ENCODE measurements at regions not wholly inside any gene's neighbourhood (a gene's known extent, or its start where the extent isn't known, plus 50 kb on each side); places are given as distances from the start of the nearest gene placed in this dataset.

DNA sequence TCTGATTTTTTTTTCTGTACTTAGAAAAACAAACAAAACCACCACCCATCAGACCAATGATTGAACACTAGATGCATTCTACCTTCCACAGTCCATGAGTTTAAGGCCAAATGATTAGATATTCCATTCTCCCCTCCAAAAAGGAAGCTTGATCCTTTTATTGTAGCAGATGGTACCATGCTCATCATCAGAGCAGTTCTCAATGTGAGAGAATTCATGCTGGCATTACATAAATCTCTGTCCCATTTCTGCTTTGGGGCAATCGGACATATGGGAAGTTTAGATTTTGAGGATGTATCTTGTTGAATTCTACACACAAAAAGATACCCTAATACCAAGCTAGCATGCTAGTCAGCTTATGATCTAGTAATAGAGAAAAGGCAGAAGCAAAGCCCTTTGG lies 186.6 kb downstream of the RAD51AP2 start:
- Histone ChIP-seq H3K9ac (ENCODE audit: low read length in 5 of 5) (no peak overlapping the region), H3K9me3 (ENCODE audit: control insufficient read depth in 5 of 5, low read length in 5 of 5) (no peaks in the 10 kb centered on the region), H3K36me3 (ENCODE audit: control insufficient read depth in 5 of 5, insufficient read depth in 5 of 5, low read length in 5 of 5) (no peaks in the 10 kb centered on the region), H3K27me3 (ENCODE audit: control insufficient read depth in 5 of 5, insufficient read depth in 4 of 5, low read length in 5 of 5) (no peaks in the 10 kb centered on the region), H3K27ac (ENCODE audit: low read depth, low read length) (no peak overlapping the region), H3K4me1 (ENCODE audit: control insufficient read depth in 5 of 5, insufficient read depth in 5 of 5, low read length in 5 of 5) (no peaks in the 10 kb centered on the region), H3K4me3 (ENCODE audit: low read depth in 1 of 5, low read length in 5 of 5) (no peak overlapping the region)

GRCh38 chr2:17328161-17328560 lies 190.1 kb downstream of the RAD51AP2 start:
- Histone ChIP-seq H3K27me3 (ENCODE audit: control insufficient read depth in 5 of 5, insufficient read depth in 4 of 5, low read length in 5 of 5) (no peaks in the 10 kb centered on the region), H3K4me1 (ENCODE audit: control insufficient read depth in 5 of 5, insufficient read depth in 5 of 5, low read length in 5 of 5) (no peaks in the 10 kb centered on the region), H3K36me3 (ENCODE audit: control insufficient read depth in 5 of 5, insufficient read depth in 5 of 5, low read length in 5 of 5) (no peaks in the 10 kb centered on the region), H3K4me3 (ENCODE audit: low read depth in 1 of 5, low read length in 5 of 5) (no peak overlapping the region), H3K9ac (ENCODE audit: low read length in 5 of 5) (no peak overlapping the region), H3K27ac (ENCODE audit: low read depth, low read length) (no peak overlapping the region), H3K9me3 (ENCODE audit: control insufficient read depth in 5 of 5, low read length in 5 of 5) (no peaks in the 10 kb centered on the region)

DNA sequence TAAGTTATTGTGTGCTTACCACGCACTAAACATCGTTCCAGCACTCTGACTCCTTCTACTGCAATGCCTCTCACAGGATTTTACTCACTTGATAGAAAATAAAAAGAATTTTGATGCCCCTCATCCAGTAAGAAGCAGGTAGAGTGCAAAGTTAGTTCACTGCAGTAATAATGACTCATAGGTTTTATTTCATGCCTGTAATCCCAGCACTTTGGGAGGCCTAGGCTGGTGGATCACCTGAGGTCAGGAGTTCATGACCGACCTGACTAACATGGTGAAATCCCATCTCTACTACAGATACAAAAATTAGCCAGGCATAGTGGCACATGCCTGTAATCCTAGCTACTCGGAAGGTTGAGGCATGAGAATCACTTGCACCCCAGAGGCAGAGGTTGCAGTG lies 190.6 kb downstream of the RAD51AP2 start:
- Histone ChIP-seq H3K27ac (ENCODE audit: low read depth, low read length) (no peak overlapping the region), H3K9ac (ENCODE audit: low read length in 5 of 5) (no peak overlapping the region), H3K9me3 (ENCODE audit: control insufficient read depth in 5 of 5, low read length in 5 of 5) (no peaks in the 10 kb centered on the region), H3K27me3 (ENCODE audit: control insufficient read depth in 5 of 5, insufficient read depth in 4 of 5, low read length in 5 of 5) (no peaks in the 10 kb centered on the region), H3K4me3 (ENCODE audit: low read depth in 1 of 5, low read length in 5 of 5) (no peak overlapping the region), H3K36me3 (ENCODE audit: control insufficient read depth in 5 of 5, insufficient read depth in 5 of 5, low read length in 5 of 5) (no peaks in the 10 kb centered on the region), H3K4me1 (ENCODE audit: control insufficient read depth in 5 of 5, insufficient read depth in 5 of 5, low read length in 5 of 5) (no peaks in the 10 kb centered on the region)

DNA sequence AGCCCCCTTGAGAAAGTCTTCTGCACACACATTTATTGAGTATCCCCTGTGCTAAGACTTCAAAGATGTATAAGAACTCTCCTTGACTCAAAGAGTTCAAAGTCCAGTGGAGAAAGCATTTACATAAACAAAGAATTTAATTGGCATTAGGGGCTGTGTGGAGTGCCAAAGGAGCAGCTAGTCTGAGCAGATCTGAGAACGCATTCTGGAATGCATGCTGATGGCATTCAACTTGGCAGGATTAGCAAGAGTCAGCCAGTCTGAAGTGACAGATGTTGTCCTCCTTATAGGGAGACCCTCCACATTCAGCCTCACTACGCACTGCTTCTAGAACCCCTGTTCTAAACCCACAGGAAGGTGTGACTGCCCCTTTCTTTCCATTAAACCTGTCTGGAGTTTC lies 191.5 kb downstream of the RAD51AP2 start:
- H3K27ac ChIP-seq (ENCODE audit: low read depth, low read length) = no peak overlapping the region
- no peak overlapping the region for H3K4me3 ChIP-seq (ENCODE audit: low read depth in 1 of 5, low read length in 5 of 5)
- H3K36me3 ChIP-seq (ENCODE audit: control insufficient read depth in 5 of 5, insufficient read depth in 5 of 5, low read length in 5 of 5) = no peaks in the 10 kb centered on the region

DNA sequence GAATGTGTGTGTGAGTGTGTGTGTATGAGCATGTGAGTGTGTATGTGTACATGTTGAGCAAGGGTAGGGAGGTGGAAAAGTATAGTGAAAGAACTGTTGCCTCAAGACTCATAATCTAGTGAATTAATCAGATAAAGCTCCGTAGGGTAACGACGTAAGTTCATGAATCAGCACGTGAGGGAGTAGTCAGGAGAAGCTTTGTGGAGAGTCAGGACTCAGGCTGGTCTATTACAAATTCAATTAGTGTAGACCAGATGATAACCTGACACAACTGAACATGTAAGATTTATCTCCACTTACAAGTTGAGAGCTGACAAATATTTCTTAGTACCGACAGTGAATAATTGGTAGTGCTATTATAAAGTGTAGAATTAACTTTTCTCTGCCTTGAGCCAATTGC lies 194.5 kb downstream of the RAD51AP2 start:
- no peaks in the 10 kb centered on the region for H3K36me3 ChIP-seq (ENCODE audit: control insufficient read depth in 5 of 5, insufficient read depth in 5 of 5, low read length in 5 of 5)
- no peaks in the 10 kb centered on the region for H3K27me3 ChIP-seq (ENCODE audit: control insufficient read depth in 5 of 5, insufficient read depth in 4 of 5, low read length in 5 of 5)
- H3K27ac ChIP-seq (ENCODE audit: low read depth, low read length) = no peak overlapping the region
- no peaks in the 10 kb centered on the region for H3K9me3 ChIP-seq (ENCODE audit: control insufficient read depth in 5 of 5, low read length in 5 of 5)
- no peak overlapping the region for H3K4me3 ChIP-seq (ENCODE audit: low read depth in 1 of 5, low read length in 5 of 5)
- no peak overlapping the region for H3K9ac ChIP-seq (ENCODE audit: low read length in 5 of 5)
- H3K4me1 ChIP-seq (ENCODE audit: control insufficient read depth in 5 of 5, insufficient read depth in 5 of 5, low read length in 5 of 5) = no peaks in the 10 kb centered on the region

More for the DNA sequence above, 191.5 kb downstream of the RAD51AP2 start:
- H3K4me1 ChIP-seq (ENCODE audit: control insufficient read depth in 5 of 5, insufficient read depth in 5 of 5, low read length in 5 of 5) = no peaks in the 10 kb centered on the region
- H3K9me3 ChIP-seq (ENCODE audit: control insufficient read depth in 5 of 5, low read length in 5 of 5) = no peaks in the 10 kb centered on the region
- no peak overlapping the region for H3K9ac ChIP-seq (ENCODE audit: low read length in 5 of 5)
- H3K27me3 ChIP-seq (ENCODE audit: control insufficient read depth in 5 of 5, insufficient read depth in 4 of 5, low read length in 5 of 5) = no peaks in the 10 kb centered on the region

DNA sequence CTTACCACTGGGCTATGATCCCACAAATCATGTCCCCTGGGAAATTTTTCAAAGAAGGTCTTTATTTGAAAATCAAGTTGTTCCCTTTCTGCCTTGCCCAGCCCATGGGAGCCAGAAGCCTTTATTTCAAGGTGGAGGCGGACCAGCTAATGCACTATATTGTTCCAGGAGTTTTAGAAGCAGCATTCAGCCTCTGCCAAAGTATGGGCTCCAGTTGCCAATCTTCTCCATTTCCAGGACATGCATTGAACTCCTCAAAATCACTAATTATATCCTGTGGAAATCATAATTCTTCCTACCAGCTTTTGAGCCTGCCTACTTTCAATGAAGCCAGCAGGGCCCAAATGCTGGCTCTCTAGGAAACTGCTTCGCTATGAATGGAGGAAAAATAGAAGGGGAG lies 195.8 kb downstream of the RAD51AP2 start:
- no peak overlapping the region for H3K27ac ChIP-seq (ENCODE audit: low read depth, low read length)

GRCh38 chr2:17319090-17319489 lies 199.2 kb downstream of the RAD51AP2 start:
- H3K27me3 ChIP-seq (ENCODE audit: control insufficient read depth in 5 of 5, insufficient read depth in 4 of 5, low read length in 5 of 5) = no peaks in the 10 kb centered on the region
- no peak overlapping the region for H3K27ac ChIP-seq (ENCODE audit: low read depth, low read length)
- H3K9me3 ChIP-seq (ENCODE audit: control insufficient read depth in 5 of 5, low read length in 5 of 5) = no peaks in the 10 kb centered on the region
- H3K4me1 ChIP-seq (ENCODE audit: control insufficient read depth in 5 of 5, insufficient read depth in 5 of 5, low read length in 5 of 5) = no peaks in the 10 kb centered on the region
- no peak overlapping the region for H3K4me3 ChIP-seq (ENCODE audit: low read depth in 1 of 5, low read length in 5 of 5)
- H3K9ac ChIP-seq (ENCODE audit: low read length in 5 of 5) = no peak overlapping the region
- no peaks in the 10 kb centered on the region for H3K36me3 ChIP-seq (ENCODE audit: control insufficient read depth in 5 of 5, insufficient read depth in 5 of 5, low read length in 5 of 5)

More for the DNA sequence above, 195.8 kb downstream of the RAD51AP2 start:
- no peak overlapping the region for H3K4me3 ChIP-seq (ENCODE audit: low read depth in 1 of 5, low read length in 5 of 5)
- H3K9ac ChIP-seq (ENCODE audit: low read length in 5 of 5) = no peak overlapping the region
- no peaks in the 10 kb centered on the region for H3K27me3 ChIP-seq (ENCODE audit: control insufficient read depth in 5 of 5, insufficient read depth in 4 of 5, low read length in 5 of 5)
- H3K9me3 ChIP-seq (ENCODE audit: control insufficient read depth in 5 of 5, low read length in 5 of 5) = no peaks in the 10 kb centered on the region
- no peaks in the 10 kb centered on the region for H3K4me1 ChIP-seq (ENCODE audit: control insufficient read depth in 5 of 5, insufficient read depth in 5 of 5, low read length in 5 of 5)
- H3K36me3 ChIP-seq (ENCODE audit: control insufficient read depth in 5 of 5, insufficient read depth in 5 of 5, low read length in 5 of 5) = no peaks in the 10 kb centered on the region

DNA sequence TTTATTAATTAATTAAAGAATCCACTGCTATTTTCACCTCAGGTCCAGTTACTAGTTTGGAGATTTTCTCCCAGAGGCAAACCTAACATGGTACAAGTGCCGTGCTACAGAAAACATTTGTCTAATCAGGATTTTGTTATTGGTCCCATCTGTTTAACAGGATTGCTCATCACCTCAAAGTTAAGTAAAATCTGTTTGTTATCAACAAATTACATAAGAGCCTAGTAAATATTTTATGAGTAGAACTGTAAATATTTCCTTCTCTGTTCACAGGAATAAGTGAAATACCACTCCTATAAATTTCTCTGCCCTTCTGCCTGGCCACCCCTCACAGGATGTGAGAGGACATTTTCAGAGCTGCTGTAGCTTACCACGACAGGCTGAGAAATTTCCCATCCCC lies 200.2 kb downstream of the RAD51AP2 start:
- H3K27ac ChIP-seq (ENCODE audit: low read depth, low read length) = no peak overlapping the region
- no peaks in the 10 kb centered on the region for H3K36me3 ChIP-seq (ENCODE audit: control insufficient read depth in 5 of 5, insufficient read depth in 5 of 5, low read length in 5 of 5)
- H3K4me3 ChIP-seq (ENCODE audit: low read depth in 1 of 5, low read length in 5 of 5) = no peak overlapping the region
- H3K9me3 ChIP-seq (ENCODE audit: control insufficient read depth in 5 of 5, low read length in 5 of 5) = no peaks in the 10 kb centered on the region
- no peak overlapping the region for H3K9ac ChIP-seq (ENCODE audit: low read length in 5 of 5)
- no peaks in the 10 kb centered on the region for H3K27me3 ChIP-seq (ENCODE audit: control insufficient read depth in 5 of 5, insufficient read depth in 4 of 5, low read length in 5 of 5)
- H3K4me1 ChIP-seq (ENCODE audit: control insufficient read depth in 5 of 5, insufficient read depth in 5 of 5, low read length in 5 of 5) = no peaks in the 10 kb centered on the region

DNA sequence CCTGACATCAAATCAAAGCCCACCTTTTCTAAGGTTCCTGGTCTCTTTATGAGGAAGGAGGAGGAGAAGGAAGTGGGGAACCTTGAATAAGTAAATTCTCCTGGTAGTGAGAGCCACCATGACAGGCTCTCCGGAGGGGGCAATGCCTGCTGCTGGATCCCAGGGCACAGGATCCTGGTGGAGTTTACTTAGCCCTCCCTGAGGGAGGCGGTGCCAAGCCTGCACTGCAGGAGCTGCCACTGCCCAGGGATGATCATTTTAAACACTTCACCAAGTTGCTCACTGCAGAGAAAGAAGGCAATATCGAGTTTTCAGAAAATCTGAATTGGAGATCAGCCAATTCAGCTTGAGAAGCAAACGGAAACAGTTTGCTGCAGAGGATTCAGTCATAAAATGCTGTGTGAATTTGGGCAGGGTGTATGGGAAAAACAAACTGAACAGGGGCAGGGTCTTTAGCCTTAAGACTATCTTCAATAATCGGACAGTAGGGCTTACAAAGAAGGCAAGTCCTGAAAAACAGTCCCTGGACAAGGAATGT lies 200.7 kb downstream of the RAD51AP2 start:
- H3K4me1 ChIP-seq (ENCODE audit: control insufficient read depth in 5 of 5, insufficient read depth in 5 of 5, low read length in 5 of 5) = no peaks in the 10 kb centered on the region
- H3K9me3 ChIP-seq (ENCODE audit: control insufficient read depth in 5 of 5, low read length in 5 of 5) = no peaks in the 10 kb centered on the region
- no peak overlapping the region for H3K27ac ChIP-seq (ENCODE audit: low read depth, low read length)
- no peak overlapping the region for H3K9ac ChIP-seq (ENCODE audit: low read length in 5 of 5)
- H3K4me3 ChIP-seq (ENCODE audit: low read depth in 1 of 5, low read length in 5 of 5) = no peak overlapping the region
- H3K27me3 ChIP-seq (ENCODE audit: control insufficient read depth in 5 of 5, insufficient read depth in 4 of 5, low read length in 5 of 5) = no peaks in the 10 kb centered on the region
- H3K36me3 ChIP-seq (ENCODE audit: control insufficient read depth in 5 of 5, insufficient read depth in 5 of 5, low read length in 5 of 5) = no peaks in the 10 kb centered on the region

GRCh38 chr2:17313261-17313660 lies 205.0 kb downstream of the RAD51AP2 start:
- Histone ChIP-seq H3K27ac (ENCODE audit: low read depth, low read length) (no peak overlapping the region), H3K27me3 (ENCODE audit: control insufficient read depth in 5 of 5, insufficient read depth in 4 of 5, low read length in 5 of 5) (no peaks in the 10 kb centered on the region), H3K9ac (ENCODE audit: low read length in 5 of 5) (no peak overlapping the region), H3K4me1 (ENCODE audit: control insufficient read depth in 5 of 5, insufficient read depth in 5 of 5, low read length in 5 of 5) (no peaks in the 10 kb centered on the region), H3K9me3 (ENCODE audit: control insufficient read depth in 5 of 5, low read length in 5 of 5) (no peaks in the 10 kb centered on the region), H3K4me3 (ENCODE audit: low read depth in 1 of 5, low read length in 5 of 5) (no peak overlapping the region), H3K36me3 (ENCODE audit: control insufficient read depth in 5 of 5, insufficient read depth in 5 of 5, low read length in 5 of 5) (no peaks in the 10 kb centered on the region)

Data from subcutaneous abdominal adipose tissue (tissue), 5 donors.